ENCODE measurements at regions not wholly inside any gene's neighbourhood (a gene's known extent, or its start where the extent isn't known, plus 50 kb on each side); places are given as distances from the start of the nearest gene placed in this dataset.
A peak's percentile ranks its signal among the peaks of the same experiment; 100 is the strongest.

- no peak for DNase-seq
Measured at GRCh38 chr4:8754634-8755589, 116.7 kb downstream of the HMX1 start.

- no peak for DNase-seq
Measured at GRCh38 chr4:8748236-8748575, 123.4 kb downstream of the HMX1 start.

- DNase-seq, result peak; percentile 97
Measured at GRCh38 chr4:8747467-8748235, 124.0 kb downstream of the HMX1 start.

DNA sequence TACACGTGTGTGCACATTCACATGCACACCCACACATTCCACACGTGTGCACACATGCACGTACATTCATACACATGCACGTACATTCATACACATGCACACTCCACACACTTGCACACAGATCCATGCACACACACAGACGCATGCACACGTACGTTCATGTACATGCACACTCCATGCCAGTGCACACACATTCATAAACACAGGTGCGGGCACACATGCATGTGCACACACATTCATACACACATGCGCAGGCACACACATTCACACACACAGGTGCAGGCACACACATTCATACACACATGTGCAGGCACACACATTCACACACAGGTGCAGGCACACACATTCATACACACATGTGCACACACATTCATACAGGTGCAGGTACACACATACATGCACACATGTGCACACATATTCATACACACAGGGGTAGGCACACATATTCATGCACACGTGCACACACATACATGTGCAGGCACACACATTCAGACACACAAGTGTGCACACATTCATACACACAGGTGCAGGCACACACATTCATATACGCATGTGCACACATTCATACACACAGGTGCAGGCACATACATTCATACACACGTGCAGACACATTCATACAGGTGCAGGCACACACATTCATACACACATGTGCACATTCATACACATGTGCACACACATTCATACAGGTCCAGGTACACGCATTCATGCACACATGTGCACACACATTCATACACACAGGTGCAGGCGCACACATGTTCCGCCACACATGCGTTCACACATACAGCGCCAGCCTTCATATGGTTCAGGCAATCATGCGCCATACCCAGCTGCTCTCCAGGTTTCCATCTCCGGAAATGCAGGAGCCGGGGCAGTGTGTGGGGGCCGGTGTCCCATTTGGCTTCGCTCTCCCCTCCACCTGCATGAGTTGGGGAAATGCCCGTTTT is 124.8 kb downstream of the HMX1 start:
- peak; percentile 8 for DNase-seq

DNA sequence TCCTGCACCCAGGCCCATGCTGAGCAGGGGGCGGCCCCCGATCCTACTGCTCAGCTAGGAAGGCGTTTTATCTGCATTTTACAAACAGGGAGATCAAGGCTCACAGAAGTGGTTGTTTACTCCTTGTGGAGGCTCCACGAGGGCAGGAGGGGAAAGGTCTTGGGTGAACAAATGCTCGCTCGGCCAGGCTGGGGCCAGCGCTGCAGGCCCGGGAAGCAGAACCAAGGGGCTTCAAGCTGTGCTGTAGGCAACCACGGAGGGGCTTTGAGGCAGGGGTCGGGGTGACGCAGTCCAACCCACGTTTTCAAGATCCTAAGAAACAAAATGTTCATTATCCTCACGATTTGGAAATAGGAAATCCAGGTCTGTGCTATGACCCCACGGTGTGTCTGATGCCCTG is 125.8 kb downstream of the HMX1 start:
- DNase-seq, result no peak

- peak; percentile 85 for DNase-seq
Measured at GRCh38 chr4:8745005-8745790, 126.4 kb downstream of the HMX1 start.

- peak; percentile 47 for DNase-seq
Measured at GRCh38 chr4:8744083-8744805, 127.4 kb downstream of the HMX1 start.

DNA sequence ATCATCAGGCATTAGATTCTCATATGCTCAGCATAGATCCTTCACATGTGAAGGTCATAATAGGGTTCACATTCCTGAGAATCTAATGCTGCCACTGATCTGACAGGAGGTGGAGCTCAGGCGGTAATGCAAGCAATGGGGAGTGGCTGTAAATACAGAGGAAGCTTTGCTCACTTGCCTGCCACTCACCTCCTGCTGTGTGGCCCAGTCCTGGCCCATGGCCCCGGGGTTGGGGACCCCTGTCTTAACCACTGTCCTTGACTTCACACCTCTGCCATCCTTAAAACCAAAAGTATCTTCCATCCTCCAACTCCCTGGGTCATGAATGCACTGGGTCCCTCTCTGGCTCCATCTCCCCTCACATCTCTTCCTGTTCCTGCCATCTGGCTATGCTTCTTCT is 129.1 kb downstream of the HMX1 start:
- no peak for DNase-seq

DNA sequence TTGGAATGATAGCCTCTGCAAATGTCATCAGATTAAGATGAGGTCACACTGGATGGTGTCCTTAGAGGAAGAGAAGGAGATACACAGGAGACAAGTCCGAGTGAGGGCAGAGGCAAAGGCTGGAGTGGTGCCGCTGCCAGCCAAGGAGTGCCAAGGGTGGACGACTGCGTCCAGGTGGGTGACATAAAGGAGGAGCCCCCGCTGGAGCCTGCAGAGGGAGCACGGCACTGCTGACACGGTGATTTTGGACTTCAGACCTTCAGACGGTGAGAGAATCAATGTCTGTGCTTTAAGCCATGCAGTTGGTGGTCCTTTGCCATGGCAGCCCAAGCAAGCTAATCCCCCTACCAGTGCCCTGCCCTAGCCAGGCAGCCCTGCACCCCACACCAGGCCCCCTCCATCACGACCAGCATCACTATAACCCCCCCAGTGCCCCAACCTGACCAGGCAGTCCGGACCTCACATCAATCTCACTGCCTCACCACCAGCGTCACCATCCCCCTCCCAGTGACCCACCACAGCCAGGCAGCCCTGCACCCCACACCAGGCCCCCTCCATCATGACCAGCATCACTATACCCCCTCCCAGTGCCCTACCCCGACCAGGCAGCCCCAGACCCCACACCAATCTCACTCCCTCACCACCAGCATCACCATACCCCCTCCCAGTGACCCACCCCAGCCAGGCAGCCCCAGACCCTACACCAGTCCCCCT is 130.0 kb downstream of the HMX1 start:
- peak; percentile 27 for DNase-seq

DNA sequence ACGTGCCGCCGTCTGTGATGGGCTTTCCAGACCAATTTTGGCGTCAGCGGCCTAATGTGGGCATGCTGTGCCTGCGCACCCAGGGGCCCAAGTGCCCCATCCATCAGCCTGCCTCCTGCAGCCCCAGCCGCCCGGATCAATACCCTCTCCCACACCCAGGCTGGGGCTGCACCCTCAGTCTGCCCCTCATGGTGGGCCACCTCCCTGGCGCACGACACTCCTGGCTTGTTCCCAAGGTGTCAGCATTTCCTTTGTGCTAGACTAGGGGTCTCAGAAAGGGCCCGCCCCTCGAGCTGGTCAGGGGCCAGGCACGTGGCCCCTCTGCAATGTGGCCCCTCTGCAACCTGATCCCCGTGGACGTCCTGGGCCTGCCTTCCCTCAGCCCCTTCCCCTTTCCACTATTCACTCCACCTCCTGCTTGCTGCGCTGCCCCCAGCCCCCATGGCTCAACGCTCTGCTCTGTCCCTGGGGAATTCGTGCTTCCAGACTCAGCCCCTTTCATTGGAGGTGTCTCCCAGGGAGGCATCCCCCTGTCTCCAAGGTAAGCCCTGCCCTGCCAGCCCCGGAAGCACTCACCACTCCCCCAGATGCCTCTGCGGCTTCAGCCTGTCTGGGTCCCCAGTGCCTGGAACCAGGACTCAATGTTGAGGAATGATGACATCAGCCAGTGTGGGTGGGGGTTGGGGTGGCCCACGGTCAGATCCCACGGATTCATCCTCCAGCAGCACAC is 130.8 kb downstream of the HMX1 start:
- peak; percentile 39 for DNase-seq

GRCh38 chr4:8739820-8740665 is 131.6 kb downstream of the HMX1 start:
- DNase-seq, result peak; percentile 60

GRCh38 chr4:8739317-8739716 is 132.3 kb downstream of the HMX1 start:
- DNase-seq, result peak; percentile 20

DNA sequence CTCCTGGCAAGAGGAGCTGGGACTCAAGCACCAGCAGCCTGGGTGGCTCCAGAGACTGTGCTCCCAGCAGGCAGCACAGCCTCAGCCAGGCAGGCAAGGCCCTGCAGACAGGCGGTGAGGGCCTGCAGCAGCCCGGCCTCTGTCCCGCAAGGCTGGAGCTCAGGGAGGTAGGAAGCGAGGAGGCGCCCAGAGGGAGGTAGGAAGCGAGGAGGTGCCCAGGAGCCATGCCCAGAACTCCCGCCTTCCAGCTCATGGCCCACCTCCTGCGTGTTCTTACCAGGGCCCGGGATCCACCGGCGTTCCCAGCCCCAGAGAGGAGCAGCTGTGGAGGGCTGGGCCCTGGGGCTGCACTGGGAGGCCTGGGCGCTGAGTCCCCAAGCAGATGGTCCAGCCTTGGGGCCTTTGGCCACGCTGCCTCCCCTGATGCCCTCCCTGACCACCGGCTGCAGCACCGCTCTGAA is 133.1 kb downstream of the HMX1 start:
- peak; percentile 20 for DNase-seq

GRCh38 chr4:8737601-8738279 is 133.9 kb downstream of the HMX1 start:
- peak; percentile 38 for DNase-seq

- DNase-seq, result peak; percentile 12
Measured at GRCh38 chr4:8737075-8737474, 134.6 kb downstream of the HMX1 start.

- no peak for DNase-seq
Measured at GRCh38 chr4:8736090-8736825, 135.4 kb downstream of the HMX1 start.
